Endothelial cell of umbilical vein (primary cell): ENCODE measurements at regions not wholly inside any gene's neighbourhood (a gene's known extent, or its start where the extent isn't known, plus 50 kb on each side); places are given as distances from the start of the nearest gene placed in this dataset.

Source experiments
- BruUV-seq: library from RNA; stranded (reverse); fragments of 400-500 nt; replicated peaks from 2 replicates; lab custom pipeline; 2021; lab: Mats Ljungman, UMichigan
- CTCF ChIA-PET: fragments of 300-600, 350-600 bp; sonication (Branson Sonifier 250); formaldehyde crosslinking; loops from one replicate; lab custom pipeline; 2021; ENCODE audit warnings: antibody characterized with exemption, inconsistent platforms; lab: Charles Lee
- POLR2A ChIA-PET: fragments of 300-600, 350-600 bp; sonication (Branson Sonifier 250); formaldehyde crosslinking; loops from one replicate; lab custom pipeline; 2021; ENCODE audit warnings: antibody characterized with exemption, inconsistent platforms; lab: Charles Lee
- DNase-seq: peaks from one replicate; pipeline ENCODE4 v3.0.0-alpha.2; 2011; ENCODE audit warnings: low read depth, low spot score
- FAIRE-seq: peaks from 2 replicates; lab custom pipeline; 2011; peaks lifted over from hg19 to GRCh38; lab: Jason Lieb, UNC
- H2AFZ ChIP-seq: 2 replicates; pipeline ENCODE4 v1.6.0; 2012; ENCODE audit warnings: low read depth, low read length, control low read depth, inconsistent platforms
- H3K27ac ChIP-seq: 2 replicates; pipeline ENCODE4 v1.5.1; 2011; ENCODE audit warnings: low read depth, mild to moderate bottlenecking, control low read depth, low read length, moderate library complexity; ENCODE audit not compliant: insufficient read depth
- H3K27me3 ChIP-seq, 2 experiments: 2 replicates each; pipeline versions ENCODE4 v1.6.0 to v1.6.1; 2011; ENCODE audit warnings: low read length in 2 of 2, mixed read lengths in 1 of 2; ENCODE audit not compliant: control insufficient read depth in 2 of 2, insufficient read depth in 2 of 2
- H3K36me3 ChIP-seq, 2 experiments: 2 replicates in 1 of 2; 3 replicates in 1 of 2; pipeline ENCODE4 v1.5.1; 2011; ENCODE audit warnings: low read length in 2 of 2, mild to moderate bottlenecking in 1 of 2, moderate library complexity in 1 of 2; ENCODE audit not compliant: control insufficient read depth in 2 of 2, insufficient read depth in 2 of 2; ENCODE audit errors: extremely low read depth in 1 of 2
- H3K4me1 ChIP-seq: 3 replicates; pipeline ENCODE4 v1.5.1; 2011; ENCODE audit warnings: mild to moderate bottlenecking, low read length; ENCODE audit not compliant: control insufficient read depth, insufficient read depth; ENCODE audit errors: extremely low read depth
- H3K4me2 ChIP-seq: 2 replicates; pipeline ENCODE4 v1.6.1; 2011; ENCODE audit warnings: low read length, control low read depth, mixed read lengths; ENCODE audit not compliant: insufficient read depth
- H3K4me3 ChIP-seq, 3 experiments: fragments of 200-600 bp in 1 of 3; sonication (generic), shearing (Covaris generic) in 1 of 3; replicated peaks in 1 of 3; 2 replicates each; pipeline ENCODE4 v1.5.1; 2011 to 2016; ENCODE audit warnings: control low read depth in 3 of 3, low read length in 3 of 3, mild to moderate bottlenecking in 2 of 3, inconsistent platforms in 1 of 3, low read depth in 1 of 3, moderate library complexity in 1 of 3; ENCODE audit not compliant: insufficient read depth in 1 of 3
- H3K79me2 ChIP-seq: 2 replicates; pipeline ENCODE4 v1.6.0; 2012; ENCODE audit warnings: low read length, inconsistent platforms; ENCODE audit not compliant: control insufficient read depth, insufficient read depth
- H3K9ac ChIP-seq: replicated peaks from 2 replicates; pipeline ENCODE3; 2011; ENCODE audit warnings: low read length, control low read depth; ENCODE audit not compliant: insufficient read depth; ENCODE audit errors: extremely low read depth
- H3K9me1 ChIP-seq: replicated peaks from 3 replicates; pipeline ENCODE4 v1.6.0; 2011; ENCODE audit warnings: mild to moderate bottlenecking, low read length; ENCODE audit not compliant: control insufficient read depth, insufficient read depth; ENCODE audit errors: extremely low read depth
- H3K9me3 ChIP-seq: replicated peaks from 2 replicates; pipeline ENCODE4 v1.5.1; 2012; ENCODE audit warnings: low read length, inconsistent platforms; ENCODE audit not compliant: control insufficient read depth, insufficient read depth
- H4K20me1 ChIP-seq: replicated peaks from 2 replicates; pipeline ENCODE3; 2011; ENCODE audit warnings: mild to moderate bottlenecking, low read length; ENCODE audit not compliant: control insufficient read depth, insufficient read depth; ENCODE audit errors: extremely low read depth
- EZH2 ChIP-seq: IDR thresholded peaks from 2 replicates; pipeline ENCODE4 v1.6.1; 2012; ENCODE audit warnings: borderline replicate concordance, low read depth, mild to moderate bottlenecking, moderate library complexity, low read length, inconsistent platforms; ENCODE audit not compliant: severe bottlenecking
- FOS ChIP-seq: IDR thresholded peaks from 2 replicates; pipeline ENCODE4 v1.6.1; 2011; ENCODE audit warnings: mild to moderate bottlenecking, low read length, moderate library complexity, borderline replicate concordance; ENCODE audit not compliant: insufficient read depth
- GATA2 ChIP-seq: IDR thresholded peaks from 2 replicates; pipeline ENCODE4 v1.7.0; 2011; ENCODE audit warnings: low read depth, mild to moderate bottlenecking, moderate library complexity, mixed read lengths, low read length; ENCODE audit not compliant: insufficient read length, insufficient read depth
- JUN ChIP-seq: IDR thresholded peaks from 2 replicates; pipeline ENCODE4 v1.6.1; 2011; ENCODE audit warnings: borderline replicate concordance, low read depth; ENCODE audit not compliant: insufficient read length, insufficient read depth
- MYC ChIP-seq: IDR thresholded peaks from one replicate; pipeline ENCODE4 v1.6.1; 2011; ENCODE audit warnings: mild to moderate bottlenecking, low read depth, low read length
- POLR2A ChIP-seq: IDR thresholded peaks from 2 replicates; pipeline ENCODE4 v1.6.1; 2012; ENCODE audit warnings: low read depth, mild to moderate bottlenecking, control low read depth, low read length
- POLR2AphosphoS5 ChIP-seq: IDR thresholded peaks from 2 replicates; pipeline ENCODE4 v1.6.1; 2012; ENCODE audit warnings: low read depth, mild to moderate bottlenecking, control low read depth, low read length, moderate library complexity; ENCODE audit not compliant: insufficient read depth
- dilution Hi-C: fragments of 300-500 bp; cut with MboI; formaldehyde crosslinking; loops from one replicate; pipeline ENCODE4 v1.15.0; 2019; ENCODE audit warnings: low sequenced_read_pairs; ENCODE audit not compliant: extremely low pct_ligation_motif_present
- intact Hi-C: fragments of 100-400 bp; cut with micrococcal nuclease; formaldehyde crosslinking; loops from one replicate; pipeline ENCODE4 v1.10.0; 2022
- TF ChIP-seq, protein P1 (sequence below), 2 donors: IDR thresholded peaks; 1 replicate in 1 of 2; 2 replicates in 1 of 2; pipeline ENCODE4 v1.5.1; 2011; ENCODE audit warnings: low read length in 2 of 2, mild to moderate bottlenecking in 2 of 2, moderate library complexity in 2 of 2, control low read depth in 1 of 2, inconsistent platforms in 1 of 2, low read depth in 1 of 2; ENCODE audit not compliant: insufficient read depth in 1 of 2; ENCODE audit errors: extremely low read depth in 1 of 2
- TF ChIP-seq, protein P2 (sequence below): IDR thresholded peaks from 2 replicates; pipeline ENCODE4 v1.6.1; 2011; ENCODE audit not compliant: insufficient read depth, insufficient read length

- no peaks in the 10 kb centered on the region for H3K79me2 ChIP-seq
- no peaks in the 10 kb centered on the region for H3K36me3 ChIP-seq
- H4K20me1 ChIP-seq, result no peaks in the 10 kb centered on the region
- no peak overlapping the region for H3K4me2 ChIP-seq
- TF ChIP-seq POLR2AphosphoS5 (no peak), EZH2 (no peak), MYC (no peak), JUN (no peak), POLR2A (no peak), FOS (no peak), GATA2 (no peak)
- TF ChIP-seq, protein P1, sequence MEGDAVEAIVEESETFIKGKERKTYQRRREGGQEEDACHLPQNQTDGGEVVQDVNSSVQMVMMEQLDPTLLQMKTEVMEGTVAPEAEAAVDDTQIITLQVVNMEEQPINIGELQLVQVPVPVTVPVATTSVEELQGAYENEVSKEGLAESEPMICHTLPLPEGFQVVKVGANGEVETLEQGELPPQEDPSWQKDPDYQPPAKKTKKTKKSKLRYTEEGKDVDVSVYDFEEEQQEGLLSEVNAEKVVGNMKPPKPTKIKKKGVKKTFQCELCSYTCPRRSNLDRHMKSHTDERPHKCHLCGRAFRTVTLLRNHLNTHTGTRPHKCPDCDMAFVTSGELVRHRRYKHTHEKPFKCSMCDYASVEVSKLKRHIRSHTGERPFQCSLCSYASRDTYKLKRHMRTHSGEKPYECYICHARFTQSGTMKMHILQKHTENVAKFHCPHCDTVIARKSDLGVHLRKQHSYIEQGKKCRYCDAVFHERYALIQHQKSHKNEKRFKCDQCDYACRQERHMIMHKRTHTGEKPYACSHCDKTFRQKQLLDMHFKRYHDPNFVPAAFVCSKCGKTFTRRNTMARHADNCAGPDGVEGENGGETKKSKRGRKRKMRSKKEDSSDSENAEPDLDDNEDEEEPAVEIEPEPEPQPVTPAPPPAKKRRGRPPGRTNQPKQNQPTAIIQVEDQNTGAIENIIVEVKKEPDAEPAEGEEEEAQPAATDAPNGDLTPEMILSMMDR (IDR thresholded peaks at IDR 0.05; ENCODE audit: extremely low read depth in 1 of 2, insufficient read depth in 1 of 2, low read depth in 1 of 2, low read length in 2 of 2), result no peak
- TF ChIP-seq, protein P2, sequence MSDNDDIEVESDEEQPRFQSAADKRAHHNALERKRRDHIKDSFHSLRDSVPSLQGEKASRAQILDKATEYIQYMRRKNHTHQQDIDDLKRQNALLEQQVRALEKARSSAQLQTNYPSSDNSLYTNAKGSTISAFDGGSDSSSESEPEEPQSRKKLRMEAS, result no peak
- intact Hi-C loops (no loop called here), dilution Hi-C loops (no loop called here)
- BruUV-seq, result no TSS peak
- H3K4me1 ChIP-seq, result no peaks in the 10 kb centered on the region
- ChIA-PET CTCF (no interaction called here), POLR2A (no interaction called here)
- no peak overlapping the region for H3K27ac ChIP-seq
- no peak for FAIRE-seq
- H3K9ac ChIP-seq, result no peak overlapping the region
- no peak overlapping the region for H3K4me3 ChIP-seq
- H3K9me3 ChIP-seq, result no peaks in the 10 kb centered on the region
- H2AFZ ChIP-seq, result no peak overlapping the region
- no peak for DNase-seq
- H3K27me3 ChIP-seq, result no peaks in the 10 kb centered on the region
- H3K9me1 ChIP-seq, result no peaks in the 10 kb centered on the region
Observed at GRCh38 chr6:167412506-167412905, 87.6 kb downstream of the TTLL2 start.
